Fibroblast of lung (primary cell): ENCODE measurements at regions not wholly inside any gene's neighbourhood (a gene's known extent, or its start where the extent isn't known, plus 50 kb on each side); places are given as distances from the start of the nearest gene placed in this dataset.

Experiments used
- CTCF ChIP-seq, 2 donors: IDR thresholded peaks in 1 of 2; conservative IDR thresholded peaks in 1 of 2; 1 replicate in 1 of 2; 2 replicates in 1 of 2; pipeline ENCODE4 v1.5.1; 2011 to 2012; ENCODE audit warnings: low read length in 2 of 2, control low read depth in 1 of 2, inconsistent platforms in 1 of 2, low read depth in 1 of 2, mild to moderate bottlenecking in 1 of 2
- EZH2 ChIP-seq: IDR thresholded peaks from 2 replicates; pipeline ENCODE4 v1.5.1; 2012; ENCODE audit warnings: low read length, control low read depth, mild to moderate bottlenecking; ENCODE audit errors: missing control alignments

- TF ChIP-seq CTCF (conservative IDR thresholded peaks at IDR 0.05 in 1 of 2, IDR thresholded peaks at IDR 0.05 in 1 of 2; ENCODE audit: low read depth in 1 of 2, low read length in 2 of 2) (no peak), EZH2 (no peak)
Measured at GRCh38 chr6:163715846-163716245, 301.3 kb downstream of the QKI start.
